ENCODE measurements at regions not wholly inside any gene's neighbourhood (a gene's known extent, or its start where the extent isn't known, plus 50 kb on each side); places are given as distances from the start of the nearest gene placed in this dataset.

- no peak for TF ChIP-seq ETV6 (CRISPR knock-in tag; IDR thresholded peaks at IDR 0.05)
- TF ChIP-seq CTCF (IDR thresholded peaks at IDR 0.05): no peak
- TF ChIP-seq CBFB (CRISPR knock-in tag; IDR thresholded peaks at IDR 0.05; ENCODE audit: low read depth): no peak
- no peak for TF ChIP-seq FOXP1 (CRISPR knock-in tag; IDR thresholded peaks at IDR 0.05; ENCODE audit: borderline replicate concordance)
- no peak for TF ChIP-seq ARID4B (CRISPR knock-in tag; IDR thresholded peaks at IDR 0.05; ENCODE audit: borderline replicate concordance)
Observed at GRCh38 chr16:87144232-87144631, 173.0 kb downstream of the C16orf95 start.
